ENCODE measurements at regions not wholly inside any gene's neighbourhood (a gene's known extent, or its start where the extent isn't known, plus 50 kb on each side); places are given as distances from the start of the nearest gene placed in this dataset.
"Not testable (repeated sequence)": the region's sequence is repeated elsewhere in the genome, so short reads cannot be mapped to it uniquely, and the experiment has no call there.

- no peak for DNase-seq
Observed at GRCh38 chr2:150698016-150698661, 210.7 kb upstream of the RND3 start.

- DNase-seq, result no peak
Observed at GRCh38 chr2:150697596-150697995, 210.1 kb upstream of the RND3 start.

- DNase-seq, result no peak
Observed at GRCh38 chr2:150695451-150696135, 208.1 kb upstream of the RND3 start.

- no peak for DNase-seq
Observed at GRCh38 chr2:150693556-150693955, 206.1 kb upstream of the RND3 start.

GRCh38 chr2:150690870-150691269 lies 203.4 kb upstream of the RND3 start:
- DNase-seq, result no peak

GRCh38 chr2:150690261-150690660 lies 202.8 kb upstream of the RND3 start:
- DNase-seq, result no peak

GRCh38 chr2:150689590-150689989 lies 202.1 kb upstream of the RND3 start:
- no peak for DNase-seq

- no peak for DNase-seq
Observed at GRCh38 chr2:150688016-150688415, 200.5 kb upstream of the RND3 start.

GRCh38 chr2:150686391-150686790 lies 198.9 kb upstream of the RND3 start:
- DNase-seq, result no peak

GRCh38 chr2:150681120-150681804 lies 193.8 kb upstream of the RND3 start:
- no peak for DNase-seq

GRCh38 chr2:150679456-150680120 lies 192.1 kb upstream of the RND3 start:
- DNase-seq, result no peak

- DNase-seq, result no peak
Observed at GRCh38 chr2:150677551-150677950, 190.1 kb upstream of the RND3 start.

- no peak for DNase-seq
Observed at GRCh38 chr2:150676747-150677383, 189.4 kb upstream of the RND3 start.

- no peak for DNase-seq
Observed at GRCh38 chr2:150675807-150676206, 188.3 kb upstream of the RND3 start.

- no peak for DNase-seq
Observed at GRCh38 chr2:150674283-150674682, 186.8 kb upstream of the RND3 start.

GRCh38 chr2:150672311-150672710 lies 184.8 kb upstream of the RND3 start:
- DNase-seq, result no peak

GRCh38 chr2:150669492-150669891 lies 182.0 kb upstream of the RND3 start:
- DNase-seq, result no peak

GRCh38 chr2:150667039-150667438 lies 179.6 kb upstream of the RND3 start:
- DNase-seq, result not testable (repeated sequence)

- DNase-seq, result no peak
Observed at GRCh38 chr2:150663143-150663542, 175.7 kb upstream of the RND3 start.

- DNase-seq, result no peak
Observed at GRCh38 chr2:150656002-150656401, 168.5 kb upstream of the RND3 start.

GRCh38 chr2:150653351-150653750 lies 165.9 kb upstream of the RND3 start:
- DNase-seq, result no peak

- no peak for DNase-seq
Observed at GRCh38 chr2:150647943-150648342, 160.5 kb upstream of the RND3 start.

- DNase-seq, result no peak
Observed at GRCh38 chr2:150646746-150647145, 159.3 kb upstream of the RND3 start.

Data from NCI-H2171 treated with DMSO at 0.1 percent for 48 hours (cell line).